Loucy (cell line): ENCODE measurements at regions not wholly inside any gene's neighbourhood (a gene's known extent, or its start where the extent isn't known, plus 50 kb on each side); places are given as distances from the start of the nearest gene placed in this dataset.

Experiments used
- CTCF ChIP-seq: fragments of 200-600 bp; sonication (generic); conservative IDR thresholded peaks from 2 replicates; pipeline ENCODE4 v1.5.1; 2014; ENCODE audit warnings: mild to moderate bottlenecking, antibody characterized with exemption, low read length
- EZH2phosphoT487 ChIP-seq: fragments of 200-600 bp; IDR thresholded peaks from 2 replicates; pipeline ENCODE4 v1.6.1; 2018; ENCODE audit warnings: antibody characterized with exemption, mild to moderate bottlenecking, moderate library complexity, borderline replicate concordance

- TF ChIP-seq CTCF, result no peak
- TF ChIP-seq EZH2phosphoT487, result no peak
Observed at GRCh38 chr15:77817434-77817833, 184.7 kb upstream of the LINGO1 start.
